ACC112 (cell line): ENCODE measurements at regions not wholly inside any gene's neighbourhood (a gene's known extent, or its start where the extent isn't known, plus 50 kb on each side); places are given as distances from the start of the nearest gene placed in this dataset.
"Not testable (repeated sequence)": the region's sequence is repeated elsewhere in the genome, so short reads cannot be mapped to it uniquely, and the experiment has no call there.

Source experiments
- H2AFZ ChIP-seq: fragments of 200-600 bp; sonication (generic); one replicate; pipeline ENCODE4 v1.6.0; 2017; ENCODE audit warnings: antibody characterized with exemption, low read length; ENCODE audit not compliant: unreplicated experiment
- H3K27ac ChIP-seq: fragments of 200-600 bp; sonication (generic); 2 replicates; pipeline ENCODE4 v1.5.1; 2014; ENCODE audit warnings: low read depth, mild to moderate bottlenecking, antibody characterized with exemption, low read length, moderate library complexity
- H3K27me3 ChIP-seq: fragments of 200-600 bp; sonication (generic); 2 replicates; pipeline ENCODE4 v1.6.1; 2014; ENCODE audit warnings: mild to moderate bottlenecking, antibody characterized with exemption, low read length, moderate library complexity, mixed read lengths; ENCODE audit not compliant: insufficient read depth
- H3K36me3 ChIP-seq: fragments of 200-600 bp; sonication (generic); 2 replicates; pipeline ENCODE4 v1.6.1; 2016; ENCODE audit warnings: mild to moderate bottlenecking, antibody characterized with exemption, low read length, moderate library complexity, mixed read lengths; ENCODE audit not compliant: insufficient read depth
- H3K4me1 ChIP-seq: fragments of 200-600 bp; sonication (generic); one replicate; pipeline ENCODE4 v1.6.1; 2016; ENCODE audit warnings: low read length, mixed read lengths; ENCODE audit not compliant: insufficient read depth, unreplicated experiment, control insufficient read depth
- H3K4me3 ChIP-seq: fragments of 200-600 bp; sonication (generic); 2 replicates; pipeline ENCODE4 v1.5.1; 2014; ENCODE audit warnings: mild to moderate bottlenecking, low read depth, low read length
- H3K79me2 ChIP-seq: fragments of 200-600 bp; sonication (generic); one replicate; pipeline ENCODE4 v1.6.0; 2016; ENCODE audit warnings: low read length; ENCODE audit not compliant: control insufficient read depth, unreplicated experiment, insufficient read depth

- Histone ChIP-seq H3K4me1 (no peaks in the 10 kb centered on the region), H3K27me3 (no peaks in the 10 kb centered on the region), H3K4me3 (no peak overlapping the region), H3K79me2 (no peaks in the 10 kb centered on the region), H3K36me3 (no peaks in the 10 kb centered on the region), H2AFZ (no peak overlapping the region), H3K27ac (no peak overlapping the region)
Measured at GRCh38 chr1:223019256-223019655, 123.8 kb downstream of the TLR5 start.

- H3K27me3 ChIP-seq, result no peaks in the 10 kb centered on the region
- no peak overlapping the region for H3K4me3 ChIP-seq
- H2AFZ ChIP-seq, result no peak overlapping the region
- H3K36me3 ChIP-seq, result no peaks in the 10 kb centered on the region
- no peaks in the 10 kb centered on the region for H3K79me2 ChIP-seq
- no peak overlapping the region for H3K27ac ChIP-seq
- peaks cover 4% of the 10 kb centered on the region for H3K4me1 ChIP-seq
Measured at GRCh38 chr1:223020770-223021169, 122.3 kb downstream of the TLR5 start.

- no peak overlapping the region for H3K4me3 ChIP-seq
- no peak overlapping the region for H3K27ac ChIP-seq
Measured at GRCh38 chr1:223022641-223023473, 120.2 kb downstream of the TLR5 start.

GRCh38 chr1:223023863-223024262, 119.2 kb downstream of the TLR5 start:
- Histone ChIP-seq H3K4me1 (peaks cover 4% of the 10 kb centered on the region), H3K27ac (no peak overlapping the region), H3K4me3 (no peak overlapping the region), H3K79me2 (no peaks in the 10 kb centered on the region), H3K27me3 (no peaks in the 10 kb centered on the region), H2AFZ (no peak overlapping the region), H3K36me3 (no peaks in the 10 kb centered on the region)

More at GRCh38 chr1:223022641-223023473, 120.2 kb downstream of the TLR5 start:
- no peaks in the 10 kb centered on the region for H3K27me3 ChIP-seq
- H3K79me2 ChIP-seq, result no peaks in the 10 kb centered on the region
- peaks cover 4% of the 10 kb centered on the region for H3K4me1 ChIP-seq
- H2AFZ ChIP-seq, result no peak overlapping the region
- H3K36me3 ChIP-seq, result no peaks in the 10 kb centered on the region

GRCh38 chr1:223024486-223024885, 118.6 kb downstream of the TLR5 start:
- H3K27ac ChIP-seq, H2AFZ ChIP-seq, H3K79me2 ChIP-seq, H3K4me1 ChIP-seq, H3K4me3 ChIP-seq, H3K36me3 ChIP-seq, H3K27me3 ChIP-seq: not testable (repeated sequence)

- not testable (repeated sequence) for H3K4me3 ChIP-seq, H3K79me2 ChIP-seq, H3K36me3 ChIP-seq, H3K27me3 ChIP-seq, H2AFZ ChIP-seq, H3K4me1 ChIP-seq
- H3K27ac ChIP-seq, result peak overlapping the region; percentile 37
Measured at GRCh38 chr1:223025190-223025734, 117.8 kb downstream of the TLR5 start.

GRCh38 chr1:223026639-223027038, 116.4 kb downstream of the TLR5 start:
- not testable (repeated sequence) for H3K27ac ChIP-seq, H3K4me1 ChIP-seq, H3K79me2 ChIP-seq, H3K27me3 ChIP-seq, H3K36me3 ChIP-seq, H3K4me3 ChIP-seq, H2AFZ ChIP-seq

- no peak overlapping the region for H3K4me3 ChIP-seq
Measured at GRCh38 chr1:223029985-223030769, 112.9 kb downstream of the TLR5 start.

GRCh38 chr1:223030871-223031400, 112.1 kb downstream of the TLR5 start:
- no peak overlapping the region for H3K4me3 ChIP-seq
- H3K27me3 ChIP-seq, result no peaks in the 10 kb centered on the region; the same call in 1 of the 2 replicates
- H3K27ac ChIP-seq, result no peak overlapping the region
- H3K79me2 ChIP-seq, result no peaks in the 10 kb centered on the region
- no peaks in the 10 kb centered on the region for H3K36me3 ChIP-seq
- peaks cover 4% of the 10 kb centered on the region for H3K4me1 ChIP-seq
- no peak overlapping the region for H2AFZ ChIP-seq

More at GRCh38 chr1:223029985-223030769, 112.9 kb downstream of the TLR5 start:
- peaks cover 7% of the 10 kb centered on the region for H3K4me1 ChIP-seq
- no peak overlapping the region for H3K27ac ChIP-seq
- H2AFZ ChIP-seq, result no peak overlapping the region
- no peaks in the 10 kb centered on the region for H3K79me2 ChIP-seq
- H3K27me3 ChIP-seq, result no peaks in the 10 kb centered on the region; the same call in 1 of the 2 replicates
- H3K36me3 ChIP-seq, result no peaks in the 10 kb centered on the region

- no peaks in the 10 kb centered on the region for H3K79me2 ChIP-seq
- H3K27ac ChIP-seq, result 0 out of 2 replicates have a peak overlapping the region, but pooled peaks have one; percentile 7
- H3K27me3 ChIP-seq, result no peaks in the 10 kb centered on the region; the same call in 1 of the 2 replicates
- peaks cover 4% of the 10 kb centered on the region for H3K4me1 ChIP-seq
- no peaks in the 10 kb centered on the region for H3K36me3 ChIP-seq
- no peak overlapping the region for H3K4me3 ChIP-seq
- peak overlapping the region; percentile 50 for H2AFZ ChIP-seq
Measured at GRCh38 chr1:223031733-223032601, 111.1 kb downstream of the TLR5 start.
